ENCODE measurements at regions not wholly inside any gene's neighbourhood (a gene's known extent, or its start where the extent isn't known, plus 50 kb on each side); places are given as distances from the start of the nearest gene placed in this dataset.
"Not testable (repeated sequence)": the region's sequence is repeated elsewhere in the genome, so short reads cannot be mapped to it uniquely, and the experiment has no call there.

DNA sequence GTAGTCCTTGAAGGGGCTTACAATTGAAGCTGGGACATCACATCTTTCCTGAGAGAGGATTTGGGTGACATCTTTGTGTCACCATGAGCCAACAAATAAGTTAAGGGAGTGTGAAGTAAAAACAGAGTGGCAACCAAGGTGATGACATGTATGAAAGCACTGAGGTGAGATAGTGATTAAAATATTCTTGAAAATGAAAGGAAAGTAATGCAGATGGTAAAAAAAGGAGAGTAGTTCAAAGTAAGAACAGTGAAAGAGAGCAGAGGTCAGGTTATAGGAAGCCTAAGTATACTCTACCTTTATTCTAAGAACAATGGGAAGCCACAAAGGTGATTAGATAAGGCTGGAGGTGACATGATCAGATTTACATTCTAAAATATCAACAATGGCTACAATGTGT is 486.1 kb downstream of the DIPK2A start:
- DNase-seq (ENCODE audit: low read depth) = no peak
- in situ Hi-C loops (cut with HindIII; ENCODE audit: low pct_unique_long_range_greater_than_20kb, low sequenced_read_pairs) = no loop called here

DNA sequence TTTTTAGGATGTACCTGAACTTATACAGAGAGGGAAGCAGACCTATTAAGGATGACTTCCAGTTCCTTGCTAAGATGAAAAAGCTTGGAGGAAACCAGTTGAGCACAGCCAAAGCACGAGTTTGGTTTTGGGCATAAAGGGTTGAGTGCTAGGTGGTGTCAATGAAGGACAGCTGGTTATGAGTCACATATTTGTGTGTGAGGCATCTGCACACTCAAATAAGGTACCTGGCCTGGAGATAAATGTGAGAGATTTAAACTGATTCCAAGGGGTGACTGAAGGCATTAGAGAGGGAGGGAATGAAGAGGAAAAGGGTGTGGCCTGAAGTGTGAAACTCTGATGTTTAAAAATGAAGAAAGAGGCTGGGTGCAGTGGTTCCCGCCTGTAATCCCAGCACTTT is 486.7 kb downstream of the DIPK2A start:
- DNase-seq (ENCODE audit: low read depth) = no peak
- in situ Hi-C loops (cut with HindIII; ENCODE audit: low pct_unique_long_range_greater_than_20kb, low sequenced_read_pairs) = no loop called here

DNA sequence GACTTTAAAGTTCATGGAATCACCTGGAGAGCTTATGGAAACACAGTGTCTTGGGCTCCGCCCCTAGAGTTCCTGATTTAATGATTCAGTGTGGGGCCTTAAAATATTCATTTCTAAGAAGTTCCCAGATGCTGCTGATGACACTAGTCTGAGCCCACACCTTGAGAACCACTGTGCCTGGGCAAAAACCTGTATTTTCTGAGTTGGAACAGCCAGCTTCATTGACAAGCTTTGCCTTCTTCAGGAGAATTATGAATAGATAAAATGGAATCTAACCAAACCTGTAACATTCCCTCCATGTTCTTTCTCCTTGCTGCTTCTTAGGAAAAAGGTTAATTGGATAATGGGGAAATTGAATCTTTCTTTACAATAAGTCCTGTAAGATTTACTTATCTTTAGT is 490.7 kb downstream of the DIPK2A start:
- in situ Hi-C loops (cut with HindIII; ENCODE audit: low pct_unique_long_range_greater_than_20kb, low sequenced_read_pairs) = no loop called here
- no peak for DNase-seq (ENCODE audit: low read depth)

DNA sequence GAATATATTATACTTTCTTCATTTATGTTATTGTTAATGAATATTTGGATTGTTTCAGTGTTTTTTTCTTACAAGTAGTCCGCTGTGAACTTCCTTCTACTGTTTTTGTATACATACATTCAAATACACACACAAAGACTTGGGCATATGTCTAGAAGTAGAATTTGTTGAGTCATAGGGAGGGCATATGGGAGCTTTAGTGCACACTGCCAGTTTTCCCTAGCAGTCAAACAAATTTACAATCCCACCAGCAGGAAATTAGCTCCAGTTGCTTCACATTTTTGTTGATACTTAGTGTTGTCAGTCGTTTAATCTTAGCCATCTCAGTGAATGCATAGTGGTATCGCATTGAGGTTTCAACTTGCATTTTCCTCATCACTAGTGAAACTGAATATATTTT is 492.3 kb downstream of the DIPK2A start:
- no peak for DNase-seq (ENCODE audit: low read depth)
- in situ Hi-C loops (cut with HindIII; ENCODE audit: low pct_unique_long_range_greater_than_20kb, low sequenced_read_pairs) = no loop called here

DNA sequence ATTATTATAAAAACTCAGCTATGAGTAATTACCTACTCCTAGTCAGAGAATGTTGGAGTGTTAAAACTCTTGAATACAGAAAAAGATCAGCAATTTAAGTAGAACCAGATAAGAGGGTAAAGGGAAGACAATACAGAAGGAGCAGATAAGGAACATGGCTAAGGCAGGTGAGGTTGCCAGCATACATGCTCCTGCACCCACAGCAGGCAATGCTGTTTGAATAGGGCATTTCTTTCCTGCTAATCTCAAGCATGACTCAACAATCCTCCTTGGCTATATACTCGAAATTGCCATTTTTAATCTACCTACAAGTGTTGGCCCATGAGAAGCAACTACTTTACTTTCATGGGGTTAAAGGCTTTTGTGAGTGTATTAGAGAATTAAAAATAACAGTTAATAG is 494.5 kb downstream of the DIPK2A start:
- in situ Hi-C loops (cut with HindIII; ENCODE audit: low pct_unique_long_range_greater_than_20kb, low sequenced_read_pairs) = no loop called here
- DNase-seq (ENCODE audit: low read depth) = no peak

DNA sequence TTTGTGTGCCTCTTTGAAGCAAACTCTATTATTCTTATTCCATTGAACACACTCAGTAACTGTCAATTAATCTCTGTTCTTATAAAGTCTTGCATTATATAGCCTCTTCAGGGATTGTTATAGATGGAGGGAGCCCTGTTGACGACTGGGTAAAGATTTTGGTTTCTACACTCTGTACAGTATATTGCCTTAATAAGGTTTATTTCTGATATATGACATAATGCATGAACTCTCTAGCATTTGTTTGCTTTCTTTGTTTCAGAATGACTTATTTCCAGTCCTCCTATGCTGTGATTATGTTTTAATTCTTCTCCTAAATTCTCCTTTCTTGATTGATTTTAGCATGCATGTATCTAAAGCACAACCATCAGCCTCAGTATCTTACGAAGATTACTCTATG is 494.9 kb downstream of the DIPK2A start:
- in situ Hi-C loops (cut with HindIII; ENCODE audit: low pct_unique_long_range_greater_than_20kb, low sequenced_read_pairs) = no loop called here
- no peak for DNase-seq (ENCODE audit: low read depth)

DNA sequence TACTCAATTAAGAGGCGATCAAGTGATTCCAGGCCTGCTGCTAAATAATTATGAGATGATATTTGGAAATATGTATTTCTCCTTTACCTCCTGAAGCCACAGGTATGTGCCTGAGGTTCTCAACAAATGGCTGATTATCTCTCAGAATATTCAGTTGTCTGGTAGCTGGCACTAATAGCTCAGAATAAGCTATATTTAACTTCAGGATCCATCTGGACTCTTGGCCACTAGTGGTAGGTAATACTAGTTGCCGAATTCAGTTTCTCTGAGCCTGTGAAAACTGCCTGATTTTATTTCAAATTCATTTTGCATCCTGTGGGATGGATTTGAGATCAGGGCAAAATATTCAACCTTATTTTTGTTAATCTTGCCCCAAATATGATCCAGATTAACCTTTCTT is 499.0 kb downstream of the DIPK2A start:
- in situ Hi-C loops (cut with HindIII; ENCODE audit: low pct_unique_long_range_greater_than_20kb, low sequenced_read_pairs) = no loop called here
- no peak for DNase-seq (ENCODE audit: low read depth)

DNA sequence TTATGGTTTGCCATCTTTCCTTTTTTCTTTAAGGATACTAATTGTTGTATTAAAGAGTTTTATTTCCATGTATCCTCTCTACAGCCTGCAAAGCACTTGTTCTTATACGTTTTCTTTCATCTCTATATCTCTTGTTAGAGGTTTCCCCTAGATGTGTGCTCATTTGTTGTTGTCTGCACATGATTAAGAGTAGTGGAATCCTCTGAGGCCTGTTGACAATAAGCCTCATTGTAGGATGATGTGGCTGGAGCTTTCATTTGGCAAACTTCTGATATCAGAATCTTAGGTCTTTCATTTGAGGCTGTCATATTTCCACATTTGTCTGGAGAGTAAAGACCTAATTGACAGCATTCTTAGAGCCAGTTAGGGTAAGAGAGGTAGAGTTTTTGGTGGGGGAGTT is 506.0 kb downstream of the DIPK2A start:
- in situ Hi-C loops (cut with HindIII; ENCODE audit: low pct_unique_long_range_greater_than_20kb, low sequenced_read_pairs) = no loop called here

DNA sequence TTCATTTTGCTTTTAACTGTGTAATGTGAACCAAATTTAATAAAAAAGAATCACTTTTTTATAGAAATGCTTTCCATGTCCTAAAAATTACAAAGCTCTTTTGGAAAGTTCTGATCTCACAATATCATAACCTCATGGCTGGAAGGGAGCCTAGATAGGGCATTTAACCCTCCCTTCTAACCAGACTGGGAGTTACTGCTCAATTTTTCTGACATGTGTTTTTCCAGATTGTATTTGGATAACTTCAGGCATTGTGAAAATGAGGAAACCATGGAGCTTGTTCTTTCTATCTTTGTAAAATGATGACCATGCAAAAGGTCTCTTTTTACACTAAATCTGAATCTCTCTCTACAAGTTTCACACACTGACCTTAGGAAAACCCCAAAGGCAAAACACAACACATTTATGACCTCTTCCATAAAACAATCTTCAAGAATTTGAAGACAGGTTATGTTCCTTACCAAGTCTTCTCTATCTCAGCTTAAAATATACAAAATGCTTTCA is 508.8 kb downstream of the DIPK2A start:
- no peak for DNase-seq (ENCODE audit: low read depth)
- in situ Hi-C loops (cut with HindIII; ENCODE audit: low pct_unique_long_range_greater_than_20kb, low sequenced_read_pairs) = no loop called here

More for the DNA sequence above, 506.0 kb downstream of the DIPK2A start:
- no peak for DNase-seq (ENCODE audit: low read depth)

DNA sequence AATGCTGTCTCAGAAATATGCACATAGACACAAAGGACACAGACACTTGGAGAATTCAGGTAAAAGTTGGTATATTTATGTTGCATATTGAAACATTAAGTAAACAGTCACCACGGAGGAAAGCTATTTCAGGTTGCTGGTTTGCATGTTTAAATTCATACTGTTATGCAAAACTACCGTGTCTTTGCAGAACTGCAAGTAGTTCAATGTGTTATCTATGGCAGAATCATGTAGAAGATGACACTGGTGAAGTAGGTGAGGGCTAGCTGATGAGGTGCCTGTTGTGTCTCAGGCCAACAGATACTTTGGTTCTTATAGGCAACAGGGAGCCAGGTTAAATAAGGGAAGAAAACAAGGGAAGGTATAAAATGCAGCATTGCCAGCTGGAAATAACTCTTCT is 511.3 kb downstream of the DIPK2A start:
- in situ Hi-C loops (cut with HindIII; ENCODE audit: low pct_unique_long_range_greater_than_20kb, low sequenced_read_pairs) = no loop called here
- DNase-seq (ENCODE audit: low read depth) = no peak

DNA sequence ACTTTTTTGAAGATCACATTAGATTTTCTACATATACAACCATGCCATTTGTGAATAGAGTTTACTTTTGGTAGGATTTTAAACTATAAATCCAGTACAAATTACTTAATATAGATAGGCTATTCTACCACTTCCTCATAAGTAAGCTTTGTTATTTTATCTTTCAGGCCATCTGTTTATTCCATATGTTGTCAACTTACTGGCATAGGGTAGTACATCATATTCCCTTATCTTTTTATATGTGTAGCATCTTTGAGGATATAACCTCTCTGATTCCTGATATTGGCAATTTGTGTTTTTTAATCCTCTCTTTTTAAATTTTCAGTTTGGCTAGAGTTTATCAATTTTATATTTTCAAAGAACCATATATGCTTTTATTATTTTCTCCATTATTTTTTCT is 515.4 kb downstream of the DIPK2A start:
- in situ Hi-C loops (cut with HindIII; ENCODE audit: low pct_unique_long_range_greater_than_20kb, low sequenced_read_pairs) = no loop called here

DNA sequence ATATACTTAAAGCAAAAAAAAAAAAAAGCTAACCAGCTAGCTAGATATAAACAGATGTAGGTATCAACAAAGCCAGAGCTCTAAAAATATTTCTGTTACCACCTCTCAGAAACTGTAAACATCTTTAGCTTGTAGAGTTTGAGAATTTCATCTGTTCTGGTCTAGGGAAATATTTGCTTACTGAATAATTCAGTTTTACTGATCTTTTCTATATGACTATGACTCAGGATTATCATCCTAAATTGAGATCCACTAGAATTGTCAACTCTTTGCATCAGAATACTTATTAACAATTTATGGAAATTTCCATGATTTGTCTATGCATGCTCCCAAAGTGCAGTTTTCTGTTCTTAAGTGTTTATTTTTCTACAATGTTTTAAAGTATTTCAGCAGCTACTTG is 517.3 kb downstream of the DIPK2A start:
- no peak for DNase-seq (ENCODE audit: low read depth)
- in situ Hi-C loops (cut with HindIII; ENCODE audit: low pct_unique_long_range_greater_than_20kb, low sequenced_read_pairs) = no loop called here

More for the DNA sequence above, 515.4 kb downstream of the DIPK2A start:
- DNase-seq (ENCODE audit: low read depth) = no peak

DNA sequence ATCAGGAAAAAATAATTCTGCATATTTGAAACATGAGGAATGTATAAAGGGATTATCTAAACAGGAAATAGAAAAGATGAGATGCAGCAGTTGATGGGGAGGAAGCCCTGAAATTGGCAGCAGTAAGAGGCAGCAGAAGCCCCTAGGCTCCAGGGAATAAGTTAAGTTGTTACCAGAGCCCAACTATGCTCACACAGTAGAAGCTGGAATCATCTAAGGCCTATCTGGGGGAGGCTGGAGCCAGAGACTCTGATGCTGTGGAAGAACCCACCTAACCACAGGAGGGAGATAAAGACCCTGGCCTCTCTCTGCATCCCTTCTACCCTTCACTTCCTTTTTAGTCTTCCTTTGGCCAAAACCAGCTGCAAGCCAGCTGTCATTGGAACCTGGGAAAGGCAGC is 519.7 kb downstream of the DIPK2A start:
- in situ Hi-C loops (cut with HindIII; ENCODE audit: low pct_unique_long_range_greater_than_20kb, low sequenced_read_pairs) = no loop called here
- DNase-seq (ENCODE audit: low read depth) = no peak

DNA sequence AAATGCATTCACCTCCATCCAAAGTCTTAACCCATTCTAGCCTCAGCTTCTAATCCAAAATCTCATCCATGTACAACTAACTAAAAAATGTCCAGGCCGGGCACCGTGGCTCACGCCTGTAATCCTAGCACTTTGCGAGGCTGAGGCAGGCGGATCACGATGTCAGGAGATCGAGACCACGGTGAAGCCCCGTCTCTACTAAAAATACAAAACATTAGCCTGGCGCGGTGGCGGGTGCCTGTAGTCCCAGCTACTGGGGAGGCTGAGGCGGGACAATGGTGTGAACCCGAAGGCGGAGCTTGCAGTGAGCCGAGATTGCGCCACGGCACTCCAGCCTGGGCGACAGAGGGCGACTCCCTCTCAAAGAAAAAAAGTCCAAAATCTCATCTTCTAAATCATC is 523.0 kb downstream of the DIPK2A start:
- in situ Hi-C loops (cut with HindIII; ENCODE audit: low pct_unique_long_range_greater_than_20kb, low sequenced_read_pairs); DNase-seq (ENCODE audit: low read depth): not testable (repeated sequence)

DNA sequence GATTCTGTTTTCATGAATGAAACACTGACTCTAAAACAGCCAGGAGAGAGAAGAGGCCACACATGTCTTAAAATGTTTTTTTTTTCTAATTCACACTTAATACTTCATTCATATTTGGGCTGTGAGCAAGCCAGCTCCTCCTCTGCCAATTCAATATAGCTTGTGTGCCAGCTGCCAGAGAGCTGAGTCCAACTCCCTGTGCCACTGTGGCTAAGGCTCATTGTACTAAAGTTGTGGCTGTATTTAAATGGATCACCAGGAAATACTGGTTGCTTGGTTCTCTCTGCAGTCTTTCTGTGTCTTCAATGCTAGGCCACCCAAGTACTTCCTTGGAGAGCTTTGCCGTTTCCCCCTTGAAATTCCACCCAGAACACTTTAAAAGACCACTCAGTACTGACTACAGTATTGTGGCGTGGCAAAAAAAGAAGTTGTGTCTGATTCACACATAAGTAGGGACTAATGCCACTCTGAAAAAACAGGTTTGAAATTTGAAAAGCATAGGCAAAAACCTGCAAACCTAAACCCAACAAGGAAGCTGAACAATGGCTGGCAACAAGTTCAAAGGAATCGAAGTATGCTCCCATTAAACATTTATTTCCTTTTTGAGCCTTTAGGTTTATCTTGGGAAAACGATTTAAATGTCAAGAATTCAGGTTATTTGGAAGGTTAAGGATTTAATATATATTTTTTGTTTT is 524.7 kb downstream of the DIPK2A start:
- in situ Hi-C loops (cut with HindIII; ENCODE audit: low pct_unique_long_range_greater_than_20kb, low sequenced_read_pairs) = no loop called here
- no peak for DNase-seq (ENCODE audit: low read depth)

DNA sequence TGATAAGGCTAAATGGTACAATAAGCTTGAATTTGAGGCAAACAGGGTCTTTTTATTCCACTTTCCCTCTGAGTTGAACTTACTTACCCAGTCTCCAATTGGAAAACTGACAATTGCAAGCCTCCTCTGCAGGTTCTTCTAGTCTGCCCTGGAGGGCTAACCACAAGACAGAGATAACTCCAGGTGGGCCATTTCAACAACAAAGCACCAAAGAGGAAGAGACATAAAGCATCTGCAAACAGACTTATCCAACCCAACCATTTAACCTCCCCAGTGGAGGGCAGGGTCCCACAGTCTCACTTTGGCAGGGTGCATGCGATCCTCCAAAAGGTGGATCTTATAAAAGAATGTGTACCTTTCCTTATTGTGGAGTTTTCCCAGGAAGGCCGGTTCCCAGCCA is 525.8 kb downstream of the DIPK2A start:
- in situ Hi-C loops (cut with HindIII; ENCODE audit: low pct_unique_long_range_greater_than_20kb, low sequenced_read_pairs) = no loop called here
- no peak for DNase-seq (ENCODE audit: low read depth)

DNA sequence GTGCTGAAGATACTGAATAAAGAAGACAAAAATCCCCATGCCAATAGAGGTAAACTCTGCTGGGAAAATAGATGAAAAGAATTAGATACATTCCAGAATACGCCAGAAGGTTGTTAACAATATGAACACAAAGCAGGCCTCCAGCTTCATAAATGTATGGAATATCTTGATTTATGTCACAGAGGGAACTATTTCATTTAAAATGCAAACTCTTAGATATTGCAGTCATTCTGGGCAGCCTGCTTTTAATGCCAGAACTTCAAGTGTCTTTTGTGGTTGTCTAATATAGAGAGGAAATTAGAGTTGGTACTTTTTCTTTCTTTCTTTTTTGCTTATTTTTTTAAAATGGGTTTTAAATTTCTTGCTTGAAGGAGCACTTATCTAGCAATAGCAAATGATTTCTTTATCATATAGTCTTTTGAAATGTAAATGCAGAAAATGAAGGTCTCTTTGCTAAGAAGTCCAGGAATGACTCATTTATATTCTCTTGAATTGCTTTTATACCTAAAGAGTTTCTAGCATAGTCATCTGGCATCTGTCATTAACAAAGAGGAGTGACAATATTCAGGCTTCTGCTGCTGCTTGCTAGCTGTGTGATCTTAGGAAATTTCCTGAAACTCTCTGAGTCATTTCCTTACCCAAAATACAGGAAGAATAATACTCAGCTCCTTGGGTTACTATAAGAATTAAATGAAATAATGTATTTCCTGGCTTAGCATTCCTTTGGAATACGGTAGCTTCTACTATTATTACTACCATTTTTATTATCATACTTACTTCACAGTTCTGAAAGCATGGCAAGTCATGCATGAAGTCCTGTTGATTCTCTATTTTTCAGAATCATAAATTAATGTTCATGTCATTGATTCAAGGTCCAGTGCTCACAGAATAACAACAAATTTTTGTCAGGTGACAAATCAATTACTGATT is 527.6 kb downstream of the DIPK2A start:
- peak; percentile 22 for DNase-seq (ENCODE audit: low read depth)
- in situ Hi-C loops (cut with HindIII; ENCODE audit: low pct_unique_long_range_greater_than_20kb, low sequenced_read_pairs) = no loop called here

DNA sequence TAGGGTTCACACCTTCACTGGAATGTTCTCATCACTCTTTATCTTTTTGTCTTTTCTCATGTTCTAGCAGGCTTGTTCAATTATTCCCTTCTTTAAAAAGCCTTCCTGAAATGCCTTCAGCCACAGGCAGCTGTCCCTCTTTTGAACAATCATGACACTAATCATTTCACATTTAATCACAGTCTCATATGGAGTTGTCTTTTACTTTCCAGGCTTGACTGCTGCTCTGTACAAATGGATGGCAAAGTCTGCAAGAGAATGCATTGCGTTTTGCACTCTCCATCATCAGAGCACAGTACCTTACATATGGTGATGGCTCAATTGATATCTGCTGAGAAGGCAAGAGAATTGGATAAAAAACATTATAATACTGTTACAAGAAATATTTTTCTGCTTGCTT is 529.8 kb downstream of the DIPK2A start:
- DNase-seq (ENCODE audit: low read depth) = no peak
- in situ Hi-C loops (cut with HindIII; ENCODE audit: low pct_unique_long_range_greater_than_20kb, low sequenced_read_pairs) = no loop called here

DNA sequence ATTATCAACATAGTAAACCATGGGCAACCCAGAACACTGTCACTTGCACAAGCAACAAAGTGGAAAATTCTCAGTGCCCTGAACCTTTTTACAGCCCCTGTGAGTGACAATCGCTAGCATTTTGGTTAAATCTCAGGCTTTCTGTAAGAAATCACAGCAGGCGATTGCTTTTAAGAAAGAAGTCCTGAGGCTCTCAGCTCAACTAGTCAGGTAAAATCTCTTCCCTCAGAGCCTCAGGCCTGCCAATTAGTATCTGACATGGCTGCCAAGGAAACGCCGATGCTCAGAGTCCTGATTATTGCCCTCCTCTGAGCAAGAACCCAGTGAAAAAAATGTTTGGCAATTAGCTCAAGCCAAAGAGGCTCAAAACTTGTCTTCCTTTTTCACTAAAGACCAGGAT is 530.8 kb downstream of the DIPK2A start:
- no peak for DNase-seq (ENCODE audit: low read depth)
- in situ Hi-C loops (cut with HindIII; ENCODE audit: low pct_unique_long_range_greater_than_20kb, low sequenced_read_pairs) = no loop called here

All from Caki2 (cell line).